ENCODE measurements at regions not wholly inside any gene's neighbourhood (a gene's known extent, or its start where the extent isn't known, plus 50 kb on each side); places are given as distances from the start of the nearest gene placed in this dataset.
A peak's percentile ranks its signal among the peaks of the same experiment; 100 is the strongest.

GRCh38 chr10:78405736-78406135 lies 372.1 kb downstream of the RPS24 start:
- H3K36me3 ChIP-seq, result no peaks in the 10 kb centered on the region
- peaks cover 31% of the 10 kb centered on the region for H3K4me1 ChIP-seq
- peak in 1 of 2 donors; percentile 47 for DNase-seq (ENCODE audit: low spot score in 2 of 2)
- H3K27ac ChIP-seq, result no peak overlapping the region
- TF ChIP-seq POLR2A (IDR thresholded peaks at IDR 0.05) (no peak), POLR2AphosphoS5 (IDR thresholded peaks at IDR 0.05) (no peak), CTCF (IDR thresholded peaks at IDR 0.05) (no peak), EP300 (IDR thresholded peaks at IDR 0.05) (no peak)
- H3K4me3 ChIP-seq, result no peak overlapping the region
- peaks cover 13% of the 10 kb centered on the region for H3K27me3 ChIP-seq
- H3K9me3 ChIP-seq, result no peaks in the 10 kb centered on the region
- 37% methylated on average over 6 of the region's 6 CpGs for WGBS

DNA sequence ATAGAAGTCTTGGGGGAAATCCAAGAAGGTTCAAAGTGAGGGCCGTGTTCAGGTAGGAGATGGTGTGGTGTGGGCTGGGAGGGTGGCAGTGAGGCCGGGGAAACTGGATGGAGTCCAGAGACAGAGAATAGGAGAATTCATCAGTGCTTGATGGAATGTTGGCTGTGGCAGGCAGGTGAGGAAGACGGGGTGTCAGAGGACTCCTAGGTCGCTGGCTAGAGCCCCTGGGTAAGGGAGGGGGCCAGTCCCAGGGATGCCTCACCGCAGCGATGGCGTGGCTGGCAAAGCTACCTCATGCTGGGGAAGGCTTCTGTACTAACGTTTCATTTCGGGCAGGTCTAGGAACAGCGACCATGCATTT lies 373.0 kb downstream of the RPS24 start:
- TF ChIP-seq EP300 (IDR thresholded peaks at IDR 0.05) (no peak), POLR2AphosphoS5 (IDR thresholded peaks at IDR 0.05) (no peak), POLR2A (IDR thresholded peaks at IDR 0.05) (no peak), CTCF (IDR thresholded peaks at IDR 0.05) (no peak)
- peaks cover 31% of the 10 kb centered on the region for H3K4me1 ChIP-seq
- DNase-seq (ENCODE audit: low spot score in 2 of 2), result peak in 1 of 2 donors; percentile 70
- H3K27me3 ChIP-seq, result peaks cover 13% of the 10 kb centered on the region
- H3K9me3 ChIP-seq, result no peaks in the 10 kb centered on the region
- H3K27ac ChIP-seq, result no peak overlapping the region
- 23% methylated on average over 9 of the region's 10 CpGs for WGBS
- peak overlapping the region; percentile 17 for H3K4me3 ChIP-seq
- no peaks in the 10 kb centered on the region for H3K36me3 ChIP-seq

GRCh38 chr10:78407009-78407711 lies 373.5 kb downstream of the RPS24 start:
- WGBS, result 33% methylated on average over 13 of the region's 20 CpGs
- no peaks in the 10 kb centered on the region for H3K9me3 ChIP-seq
- H3K4me3 ChIP-seq, result peak overlapping the region; percentile 17
- peaks cover 28% of the 10 kb centered on the region for H3K4me1 ChIP-seq
- peaks cover 13% of the 10 kb centered on the region for H3K27me3 ChIP-seq
- H3K36me3 ChIP-seq, result no peaks in the 10 kb centered on the region
- DNase-seq (ENCODE audit: low spot score in 2 of 2), result peak in 1 of 2 donors; percentile 76
- H3K27ac ChIP-seq, result no peak overlapping the region
- TF ChIP-seq CTCF (IDR thresholded peaks at IDR 0.05) (no peak), POLR2AphosphoS5 (IDR thresholded peaks at IDR 0.05) (no peak), EP300 (IDR thresholded peaks at IDR 0.05) (no peak), POLR2A (IDR thresholded peaks at IDR 0.05) (no peak)

DNA sequence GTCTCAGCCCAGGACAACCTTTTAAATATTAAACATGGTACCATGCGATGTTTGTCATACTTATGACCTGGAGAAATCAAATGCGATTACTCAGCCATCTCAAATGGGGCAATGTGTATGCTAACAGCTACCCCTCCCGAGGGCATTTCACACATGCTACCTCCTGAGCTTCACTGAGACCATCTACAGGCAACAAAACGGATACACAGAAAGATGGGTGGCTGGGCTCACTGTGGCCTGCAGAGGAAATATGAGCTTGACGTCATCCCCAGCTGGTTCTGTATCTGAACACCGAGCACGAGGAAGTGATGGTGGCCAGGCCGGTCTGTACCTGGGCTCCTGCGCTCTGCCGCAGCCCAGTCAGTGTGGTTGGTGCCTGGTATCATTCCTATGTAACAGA lies 374.3 kb downstream of the RPS24 start:
- DNase-seq (ENCODE audit: low spot score in 2 of 2), result peak in 1 of 2 donors; percentile 69
- 95% methylated on average over 10 of the region's 10 CpGs for WGBS

More for the DNA sequence above, 374.3 kb downstream of the RPS24 start:
- no peak overlapping the region for H3K27ac ChIP-seq
- TF ChIP-seq EP300 (IDR thresholded peaks at IDR 0.05), result no peak
- TF ChIP-seq POLR2A (IDR thresholded peaks at IDR 0.05), result no peak
- no peak for TF ChIP-seq POLR2AphosphoS5 (IDR thresholded peaks at IDR 0.05)
- no peak for TF ChIP-seq CTCF (IDR thresholded peaks at IDR 0.05)
- no peak overlapping the region for H3K4me3 ChIP-seq
- peaks cover 13% of the 10 kb centered on the region for H3K27me3 ChIP-seq
- peaks cover 26% of the 10 kb centered on the region for H3K4me1 ChIP-seq
- H3K9me3 ChIP-seq, result no peaks in the 10 kb centered on the region
- no peaks in the 10 kb centered on the region for H3K36me3 ChIP-seq

Data from suprapubic skin (tissue), 4 donors.